ENCODE measurements at regions not wholly inside any gene's neighbourhood (a gene's known extent, or its start where the extent isn't known, plus 50 kb on each side); places are given as distances from the start of the nearest gene placed in this dataset.

- H3K9me3 Mint-ChIP-seq (ENCODE audit: unreplicated experiment) = peaks cover 52% of the 10 kb centered on the region
- H3K4me1 Mint-ChIP-seq (ENCODE audit: unreplicated experiment) = no peaks in the 10 kb centered on the region
- DNase-seq (ENCODE audit: extremely low spot score, unreplicated experiment) = no peak
- TF ChIP-seq, protein P1, sequence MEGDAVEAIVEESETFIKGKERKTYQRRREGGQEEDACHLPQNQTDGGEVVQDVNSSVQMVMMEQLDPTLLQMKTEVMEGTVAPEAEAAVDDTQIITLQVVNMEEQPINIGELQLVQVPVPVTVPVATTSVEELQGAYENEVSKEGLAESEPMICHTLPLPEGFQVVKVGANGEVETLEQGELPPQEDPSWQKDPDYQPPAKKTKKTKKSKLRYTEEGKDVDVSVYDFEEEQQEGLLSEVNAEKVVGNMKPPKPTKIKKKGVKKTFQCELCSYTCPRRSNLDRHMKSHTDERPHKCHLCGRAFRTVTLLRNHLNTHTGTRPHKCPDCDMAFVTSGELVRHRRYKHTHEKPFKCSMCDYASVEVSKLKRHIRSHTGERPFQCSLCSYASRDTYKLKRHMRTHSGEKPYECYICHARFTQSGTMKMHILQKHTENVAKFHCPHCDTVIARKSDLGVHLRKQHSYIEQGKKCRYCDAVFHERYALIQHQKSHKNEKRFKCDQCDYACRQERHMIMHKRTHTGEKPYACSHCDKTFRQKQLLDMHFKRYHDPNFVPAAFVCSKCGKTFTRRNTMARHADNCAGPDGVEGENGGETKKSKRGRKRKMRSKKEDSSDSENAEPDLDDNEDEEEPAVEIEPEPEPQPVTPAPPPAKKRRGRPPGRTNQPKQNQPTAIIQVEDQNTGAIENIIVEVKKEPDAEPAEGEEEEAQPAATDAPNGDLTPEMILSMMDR (IDR thresholded peaks at IDR 0.05) = no peak
- no peaks in the 10 kb centered on the region for H3K27me3 Mint-ChIP-seq (ENCODE audit: unreplicated experiment)
- no peak overlapping the region for H3K4me3 Mint-ChIP-seq (ENCODE audit: unreplicated experiment)
- no peaks in the 10 kb centered on the region for H3K36me3 Mint-ChIP-seq (ENCODE audit: unreplicated experiment)
- H3K27ac Mint-ChIP-seq (ENCODE audit: unreplicated experiment) = no peak overlapping the region
Observed at GRCh38 chr21:41008974-41009373, 159.0 kb upstream of the BACE2 start.

DNA sequence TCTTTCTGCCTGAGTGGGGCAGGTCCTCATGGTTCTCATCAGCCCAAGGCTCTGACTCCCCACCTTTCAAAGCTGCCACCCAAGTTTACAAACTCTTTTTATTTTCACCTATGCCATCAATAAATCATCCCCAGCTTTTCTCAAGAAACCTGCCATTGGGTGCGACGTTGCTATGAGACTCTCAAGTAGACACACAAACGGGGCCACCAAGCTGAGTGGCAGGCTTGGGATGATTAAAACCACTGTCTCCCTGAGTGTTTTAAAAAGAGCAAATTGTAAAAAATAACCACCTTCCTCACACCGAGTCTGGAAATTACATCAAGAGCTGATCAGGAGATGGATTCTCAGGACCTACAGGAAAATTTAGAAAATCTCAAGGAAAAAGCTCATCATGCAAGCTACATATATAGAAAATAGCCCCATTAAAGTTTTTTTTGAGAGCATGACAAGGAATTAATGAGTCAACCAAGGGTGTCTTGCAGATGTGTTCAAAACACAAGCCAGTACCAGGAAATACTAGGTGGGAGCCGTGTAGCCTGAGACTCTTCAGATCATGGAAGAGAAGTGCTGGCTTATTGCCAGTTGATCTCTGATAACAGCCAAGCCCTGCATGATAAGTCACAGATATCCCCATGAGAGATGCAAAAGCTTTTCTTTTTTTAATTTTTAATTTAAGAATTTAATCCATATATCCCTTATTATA lies 158.4 kb upstream of the BACE2 start:
- no peak for DNase-seq (ENCODE audit: extremely low spot score, unreplicated experiment)

DNA sequence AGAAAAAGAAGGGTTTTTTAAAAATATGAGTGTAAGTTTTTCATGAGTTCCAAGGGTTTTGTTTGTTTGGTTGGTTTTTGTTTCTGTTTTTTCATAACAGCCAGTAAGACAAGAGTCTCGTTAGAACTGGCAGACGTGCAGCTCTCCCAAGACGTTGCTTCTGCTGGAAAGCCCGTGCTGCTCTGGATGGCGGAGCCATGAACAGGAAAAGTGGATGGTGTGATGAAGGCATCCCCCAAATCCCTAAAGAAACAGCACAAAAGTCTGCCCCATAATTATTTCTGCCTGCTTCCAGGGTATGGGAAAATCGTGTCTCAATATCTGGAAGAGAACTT lies 157.9 kb upstream of the BACE2 start:
- no peak overlapping the region for H3K4me3 Mint-ChIP-seq (ENCODE audit: unreplicated experiment)
- peaks cover 43% of the 10 kb centered on the region for H3K9me3 Mint-ChIP-seq (ENCODE audit: unreplicated experiment)
- TF ChIP-seq, protein P1 (IDR thresholded peaks at IDR 0.05) = no peak
- H3K27ac Mint-ChIP-seq (ENCODE audit: unreplicated experiment) = no peak overlapping the region
- no peaks in the 10 kb centered on the region for H3K36me3 Mint-ChIP-seq (ENCODE audit: unreplicated experiment)
- no peaks in the 10 kb centered on the region for H3K4me1 Mint-ChIP-seq (ENCODE audit: unreplicated experiment)
- DNase-seq (ENCODE audit: extremely low spot score, unreplicated experiment) = no peak
- no peaks in the 10 kb centered on the region for H3K27me3 Mint-ChIP-seq (ENCODE audit: unreplicated experiment)

More for the DNA sequence above, 158.4 kb upstream of the BACE2 start:
- no peaks in the 10 kb centered on the region for H3K36me3 Mint-ChIP-seq (ENCODE audit: unreplicated experiment)
- TF ChIP-seq, protein P1 (IDR thresholded peaks at IDR 0.05) = no peak
- no peaks in the 10 kb centered on the region for H3K4me1 Mint-ChIP-seq (ENCODE audit: unreplicated experiment)
- no peak overlapping the region for H3K4me3 Mint-ChIP-seq (ENCODE audit: unreplicated experiment)
- H3K9me3 Mint-ChIP-seq (ENCODE audit: unreplicated experiment) = peaks cover 46% of the 10 kb centered on the region
- H3K27ac Mint-ChIP-seq (ENCODE audit: unreplicated experiment) = no peak overlapping the region
- H3K27me3 Mint-ChIP-seq (ENCODE audit: unreplicated experiment) = no peaks in the 10 kb centered on the region

DNA sequence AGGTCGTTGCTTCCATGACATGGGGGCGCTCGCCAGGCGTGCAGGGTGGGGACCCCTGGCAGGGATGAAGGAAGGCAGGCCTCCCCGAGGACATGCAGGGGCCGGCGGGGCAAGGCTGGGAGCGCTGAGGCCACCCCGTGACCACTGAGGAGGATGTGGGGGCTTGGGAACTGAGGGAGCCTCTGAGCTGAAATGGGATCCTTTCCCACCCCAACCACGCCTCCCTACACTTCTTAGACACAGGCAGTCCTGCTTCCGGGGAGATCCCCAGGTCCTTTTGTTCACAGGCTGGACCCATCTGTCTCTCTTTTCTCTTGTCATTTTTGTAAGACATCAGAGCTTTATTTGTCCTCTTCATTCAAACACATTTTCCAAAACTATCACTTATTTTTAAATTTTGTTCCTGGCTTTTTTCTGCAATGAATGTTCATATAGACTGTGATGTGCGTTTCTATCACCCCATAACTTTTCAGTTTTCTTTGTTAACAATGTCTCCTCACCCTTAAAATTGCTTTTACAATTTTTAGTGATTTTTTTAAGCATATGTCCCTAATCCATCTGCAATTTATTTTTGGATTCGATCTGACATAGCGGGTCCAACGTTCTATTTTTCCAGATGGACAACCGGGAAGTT lies 156.7 kb upstream of the BACE2 start:
- Mint-ChIP-seq H3K27me3 (ENCODE audit: unreplicated experiment) (no peaks in the 10 kb centered on the region), H3K9me3 (ENCODE audit: unreplicated experiment) (peaks cover 31% of the 10 kb centered on the region), H3K4me1 (ENCODE audit: unreplicated experiment) (no peaks in the 10 kb centered on the region), H3K27ac (ENCODE audit: unreplicated experiment) (no peak overlapping the region), H3K4me3 (ENCODE audit: unreplicated experiment) (no peak overlapping the region), H3K36me3 (ENCODE audit: unreplicated experiment) (no peaks in the 10 kb centered on the region)
- DNase-seq (ENCODE audit: extremely low spot score, unreplicated experiment) = no peak
- TF ChIP-seq, protein P1 (IDR thresholded peaks at IDR 0.05) = no peak

GRCh38 chr21:41011951-41012366 lies 156.0 kb upstream of the BACE2 start:
- H3K4me1 Mint-ChIP-seq (ENCODE audit: unreplicated experiment) = no peaks in the 10 kb centered on the region
- no peak for DNase-seq (ENCODE audit: extremely low spot score, unreplicated experiment)
- H3K9me3 Mint-ChIP-seq (ENCODE audit: unreplicated experiment) = peaks cover 24% of the 10 kb centered on the region
- no peak overlapping the region for H3K27ac Mint-ChIP-seq (ENCODE audit: unreplicated experiment)
- TF ChIP-seq, protein P1 (IDR thresholded peaks at IDR 0.05) = no peak
- H3K27me3 Mint-ChIP-seq (ENCODE audit: unreplicated experiment) = no peaks in the 10 kb centered on the region
- H3K36me3 Mint-ChIP-seq (ENCODE audit: unreplicated experiment) = no peaks in the 10 kb centered on the region
- no peak overlapping the region for H3K4me3 Mint-ChIP-seq (ENCODE audit: unreplicated experiment)

All from osteocyte (in vitro differentiated cells).